K562 (cell line): ENCODE measurements at regions not wholly inside any gene's neighbourhood (a gene's known extent, or its start where the extent isn't known, plus 50 kb on each side); places are given as distances from the start of the nearest gene placed in this dataset.

Experiments used
- CREB1 ChIP-seq, 2 experiments: sonication (generic) in 1 of 2; formaldehyde crosslinking in 1 of 2; IDR thresholded peaks; 2 replicates each; pipeline versions ENCODE4 v1.6.1 to v1.8.0; 2012 to 2022; ENCODE audit warnings: inconsistent platforms in 1 of 2, mild to moderate bottlenecking in 1 of 2, missing genetic modification reagents in 1 of 2, moderate library complexity in 1 of 2
- KLF6 ChIP-seq: fragments of 250-450 bp; sonication (Bioruptor Pico); IDR thresholded peaks from 2 replicates; pipeline ENCODE4 v1.4.0; 2020; ENCODE audit warnings: mild to moderate bottlenecking, moderate library complexity, borderline replicate concordance
- ZNF551 ChIP-seq: fragments of 250-450 bp; sonication (Bioruptor Pico); IDR thresholded peaks from 2 replicates; pipeline ENCODE4 v1.5.0; 2021; ENCODE audit warnings: mild to moderate bottlenecking, moderate library complexity
- TF ChIP-seq, protein P1 (sequence below): fragments of 250-450 bp; sonication (Bioruptor Pico); IDR thresholded peaks from 2 replicates; pipeline ENCODE4 v1.8.0; 2021; ENCODE audit warnings: moderate library complexity, mild to moderate bottlenecking, inconsistent platforms
- TF ChIP-seq, protein P2 (sequence below): fragments of 450-650 bp; IDR thresholded peaks from 2 replicates; pipeline ENCODE4 v1.6.1; 2017; ENCODE audit warnings: mild to moderate bottlenecking, moderate library complexity
- TF ChIP-seq, protein P3 (sequence below): fragments of 450-650 bp; IDR thresholded peaks from 2 replicates; pipeline ENCODE4 v1.7.0; 2016; ENCODE audit warnings: borderline replicate concordance

DNA sequence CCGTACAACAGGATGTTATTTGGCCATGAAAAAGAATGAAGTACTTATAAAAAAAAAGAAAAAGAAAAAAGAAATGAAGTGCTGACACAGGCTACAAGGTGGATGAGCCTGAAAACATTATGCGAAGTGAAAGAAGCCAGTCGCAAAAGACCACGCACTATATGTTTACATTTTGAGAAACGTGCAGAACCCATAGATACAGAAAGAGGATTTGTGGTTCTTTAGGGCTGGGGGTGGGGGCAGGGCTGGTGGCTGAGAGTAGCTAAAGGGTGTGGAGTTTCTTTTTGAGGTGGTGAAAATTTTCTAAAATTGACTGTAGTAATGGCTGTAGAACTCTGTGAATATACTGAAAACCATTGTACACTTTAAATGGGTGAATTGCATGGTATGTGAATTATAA is 86.0 kb upstream of the FAM20C start (continued):
- TF ChIP-seq, protein P1, sequence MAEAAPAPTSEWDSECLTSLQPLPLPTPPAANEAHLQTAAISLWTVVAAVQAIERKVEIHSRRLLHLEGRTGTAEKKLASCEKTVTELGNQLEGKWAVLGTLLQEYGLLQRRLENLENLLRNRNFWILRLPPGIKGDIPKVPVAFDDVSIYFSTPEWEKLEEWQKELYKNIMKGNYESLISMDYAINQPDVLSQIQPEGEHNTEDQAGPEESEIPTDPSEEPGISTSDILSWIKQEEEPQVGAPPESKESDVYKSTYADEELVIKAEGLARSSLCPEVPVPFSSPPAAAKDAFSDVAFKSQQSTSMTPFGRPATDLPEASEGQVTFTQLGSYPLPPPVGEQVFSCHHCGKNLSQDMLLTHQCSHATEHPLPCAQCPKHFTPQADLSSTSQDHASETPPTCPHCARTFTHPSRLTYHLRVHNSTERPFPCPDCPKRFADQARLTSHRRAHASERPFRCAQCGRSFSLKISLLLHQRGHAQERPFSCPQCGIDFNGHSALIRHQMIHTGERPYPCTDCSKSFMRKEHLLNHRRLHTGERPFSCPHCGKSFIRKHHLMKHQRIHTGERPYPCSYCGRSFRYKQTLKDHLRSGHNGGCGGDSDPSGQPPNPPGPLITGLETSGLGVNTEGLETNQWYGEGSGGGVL, result no peak
- TF ChIP-seq ZNF551, result no peak
- TF ChIP-seq, protein P2, sequence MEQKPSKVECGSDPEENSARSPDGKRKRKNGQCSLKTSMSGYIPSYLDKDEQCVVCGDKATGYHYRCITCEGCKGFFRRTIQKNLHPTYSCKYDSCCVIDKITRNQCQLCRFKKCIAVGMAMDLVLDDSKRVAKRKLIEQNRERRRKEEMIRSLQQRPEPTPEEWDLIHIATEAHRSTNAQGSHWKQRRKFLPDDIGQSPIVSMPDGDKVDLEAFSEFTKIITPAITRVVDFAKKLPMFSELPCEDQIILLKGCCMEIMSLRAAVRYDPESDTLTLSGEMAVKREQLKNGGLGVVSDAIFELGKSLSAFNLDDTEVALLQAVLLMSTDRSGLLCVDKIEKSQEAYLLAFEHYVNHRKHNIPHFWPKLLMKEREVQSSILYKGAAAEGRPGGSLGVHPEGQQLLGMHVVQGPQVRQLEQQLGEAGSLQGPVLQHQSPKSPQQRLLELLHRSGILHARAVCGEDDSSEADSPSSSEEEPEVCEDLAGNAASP, result no peak
- TF ChIP-seq CREB1 (IDR thresholded peaks at IDR 0.05), result no peak
- TF ChIP-seq CREB1 (CRISPR knock-in tag; IDR thresholded peaks at IDR 0.05), result no peak
- TF ChIP-seq, protein P3, sequence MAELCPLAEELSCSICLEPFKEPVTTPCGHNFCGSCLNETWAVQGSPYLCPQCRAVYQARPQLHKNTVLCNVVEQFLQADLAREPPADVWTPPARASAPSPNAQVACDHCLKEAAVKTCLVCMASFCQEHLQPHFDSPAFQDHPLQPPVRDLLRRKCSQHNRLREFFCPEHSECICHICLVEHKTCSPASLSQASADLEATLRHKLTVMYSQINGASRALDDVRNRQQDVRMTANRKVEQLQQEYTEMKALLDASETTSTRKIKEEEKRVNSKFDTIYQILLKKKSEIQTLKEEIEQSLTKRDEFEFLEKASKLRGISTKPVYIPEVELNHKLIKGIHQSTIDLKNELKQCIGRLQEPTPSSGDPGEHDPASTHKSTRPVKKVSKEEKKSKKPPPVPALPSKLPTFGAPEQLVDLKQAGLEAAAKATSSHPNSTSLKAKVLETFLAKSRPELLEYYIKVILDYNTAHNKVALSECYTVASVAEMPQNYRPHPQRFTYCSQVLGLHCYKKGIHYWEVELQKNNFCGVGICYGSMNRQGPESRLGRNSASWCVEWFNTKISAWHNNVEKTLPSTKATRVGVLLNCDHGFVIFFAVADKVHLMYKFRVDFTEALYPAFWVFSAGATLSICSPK, result no peak
- no peak for TF ChIP-seq KLF6
- TF ChIP-seq, all 486 proteins: peak for 0
